HG02588 (cell line): ENCODE measurements at regions not wholly inside any gene's neighbourhood (a gene's known extent, or its start where the extent isn't known, plus 50 kb on each side); places are given as distances from the start of the nearest gene placed in this dataset.
"Not testable (repeated sequence)": the region's sequence is repeated elsewhere in the genome, so short reads cannot be mapped to it uniquely, and the experiment has no call there.

Source experiments
- ATAC-seq: cut with Tn5 transposase; IDR thresholded peaks from one replicate; pipeline ENCODE4 v1.9.1; 2021; ENCODE audit warnings: mild to moderate bottlenecking, moderate library complexity; ENCODE audit not compliant: unreplicated experiment

GRCh38 chrX:121283921-121284320, 236.5 kb downstream of the GLUD2 start:
- no peak for ATAC-seq

- ATAC-seq, result no peak
Observed at GRCh38 chrX:121298499-121298898, 251.1 kb downstream of the GLUD2 start.

- ATAC-seq, result no peak
Observed at GRCh38 chrX:121301356-121301755, 253.9 kb downstream of the GLUD2 start.

- no peak for ATAC-seq
Observed at GRCh38 chrX:121301822-121302221, 254.4 kb downstream of the GLUD2 start.

GRCh38 chrX:121307449-121307848, 260.0 kb downstream of the GLUD2 start:
- ATAC-seq, result peak; percentile 76

- ATAC-seq, result peak; percentile 66
Observed at GRCh38 chrX:121308276-121308805, 260.9 kb downstream of the GLUD2 start.

GRCh38 chrX:121310820-121311219, 263.4 kb downstream of the GLUD2 start:
- no peak for ATAC-seq

- ATAC-seq, result no peak
Observed at GRCh38 chrX:121320441-121320840, 273.0 kb downstream of the GLUD2 start.

- ATAC-seq, result no peak
Observed at GRCh38 chrX:121322159-121322558, 274.7 kb downstream of the GLUD2 start.

GRCh38 chrX:121323337-121323736, 275.9 kb downstream of the GLUD2 start:
- no peak for ATAC-seq

GRCh38 chrX:121333942-121334341, 286.5 kb downstream of the GLUD2 start:
- ATAC-seq, result no peak

GRCh38 chrX:121336831-121337421, 289.5 kb downstream of the GLUD2 start:
- no peak for ATAC-seq

- no peak for ATAC-seq
Observed at GRCh38 chrX:121337816-121338215, 290.4 kb downstream of the GLUD2 start.

- no peak for ATAC-seq
Observed at GRCh38 chrX:121349263-121349662, 301.9 kb downstream of the GLUD2 start.

GRCh38 chrX:121356139-121356849, 308.9 kb downstream of the GLUD2 start:
- no peak for ATAC-seq

- no peak for ATAC-seq
Observed at GRCh38 chrX:121356850-121357171, 309.4 kb downstream of the GLUD2 start.

GRCh38 chrX:121360280-121360679, 312.9 kb downstream of the GLUD2 start:
- no peak for ATAC-seq

- ATAC-seq, result no peak
Observed at GRCh38 chrX:121365572-121366161, 318.3 kb downstream of the GLUD2 start.

- ATAC-seq, result no peak
Observed at GRCh38 chrX:121374471-121374870, 327.1 kb downstream of the GLUD2 start.

GRCh38 chrX:121381915-121382314, 334.5 kb downstream of the GLUD2 start:
- ATAC-seq, result not testable (repeated sequence)

GRCh38 chrX:121389976-121390714, 342.7 kb downstream of the GLUD2 start:
- no peak for ATAC-seq

GRCh38 chrX:121405826-121406225, 358.4 kb downstream of the GLUD2 start:
- ATAC-seq, result no peak
